ENCODE measurements at regions not wholly inside any gene's neighbourhood (a gene's known extent, or its start where the extent isn't known, plus 50 kb on each side); places are given as distances from the start of the nearest gene placed in this dataset.

GRCh38 chr15:79610021-79610420 is 177.9 kb downstream of the MINAR1 start:
- Histone ChIP-seq H3K36me3 (ENCODE audit: control insufficient read depth in 2 of 2, insufficient read depth in 1 of 2, low read length in 2 of 2) (no peaks in the 10 kb centered on the region), H3K4me1 (ENCODE audit: control insufficient read depth, insufficient read depth, low read length) (no peaks in the 10 kb centered on the region), H3K9me3 (ENCODE audit: control insufficient read depth, insufficient read depth, low read depth, low read length) (no peaks in the 10 kb centered on the region), H3K4me3 (ENCODE audit: low read depth, low read length) (no peak overlapping the region), H3K27ac (ENCODE audit: extremely low read depth, low read depth, low read length) (no peak overlapping the region)
- TF ChIP-seq, protein P1, sequence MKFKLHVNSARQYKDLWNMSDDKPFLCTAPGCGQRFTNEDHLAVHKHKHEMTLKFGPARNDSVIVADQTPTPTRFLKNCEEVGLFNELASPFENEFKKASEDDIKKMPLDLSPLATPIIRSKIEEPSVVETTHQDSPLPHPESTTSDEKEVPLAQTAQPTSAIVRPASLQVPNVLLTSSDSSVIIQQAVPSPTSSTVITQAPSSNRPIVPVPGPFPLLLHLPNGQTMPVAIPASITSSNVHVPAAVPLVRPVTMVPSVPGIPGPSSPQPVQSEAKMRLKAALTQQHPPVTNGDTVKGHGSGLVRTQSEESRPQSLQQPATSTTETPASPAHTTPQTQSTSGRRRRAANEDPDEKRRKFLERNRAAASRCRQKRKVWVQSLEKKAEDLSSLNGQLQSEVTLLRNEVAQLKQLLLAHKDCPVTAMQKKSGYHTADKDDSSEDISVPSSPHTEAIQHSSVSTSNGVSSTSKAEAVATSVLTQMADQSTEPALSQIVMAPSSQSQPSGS (tag by site-specific recombination; IDR thresholded peaks at IDR 0.05; ENCODE audit: low read depth) = no peak
- no peak for TF ChIP-seq ZNF785 (tag by site-specific recombination; IDR thresholded peaks at IDR 0.05)
- TF ChIP-seq ZNF423 (tag by site-specific recombination; IDR thresholded peaks at IDR 0.05) = no peak
- TF ChIP-seq ZNF157 (tag by site-specific recombination; IDR thresholded peaks at IDR 0.05) = peak; percentile 90
- no peak for TF ChIP-seq GLI4 (tag by site-specific recombination; IDR thresholded peaks at IDR 0.05)
- no peak for TF ChIP-seq ZBTB1 (tag by site-specific recombination; IDR thresholded peaks at IDR 0.05)
- ChIA-PET POLR2A (no interaction called here), CTCF (interaction anchor here (1.0 to 2.2 kb wide), 2 partner anchors 14 to 229 kb away, joined by 8 to 12 read pairs; no protein-coding TSS in a partner anchor)

GRCh38 chr15:79615754-79616153 is 183.6 kb downstream of the MINAR1 start:
- Histone ChIP-seq H3K36me3 (ENCODE audit: control insufficient read depth in 2 of 2, insufficient read depth in 1 of 2, low read length in 2 of 2) (no peaks in the 10 kb centered on the region), H3K4me3 (ENCODE audit: low read depth, low read length) (no peak overlapping the region), H3K9me3 (ENCODE audit: control insufficient read depth, insufficient read depth, low read depth, low read length) (no peaks in the 10 kb centered on the region), H3K27ac (ENCODE audit: extremely low read depth, low read depth, low read length) (no peak overlapping the region), H3K4me1 (ENCODE audit: control insufficient read depth, insufficient read depth, low read length) (no peaks in the 10 kb centered on the region)
- POLR2A ChIA-PET = no interaction called here
- TF ChIP-seq WT1 (tag by site-specific recombination; IDR thresholded peaks at IDR 0.05) (no peak), ZFP41 (tag by site-specific recombination; IDR thresholded peaks at IDR 0.05; ENCODE audit: borderline replicate concordance) (no peak), ZNF324 (tag by site-specific recombination; IDR thresholded peaks at IDR 0.05) (no peak), ZNF398 (tag by site-specific recombination; IDR thresholded peaks at IDR 0.05) (no peak), ZBTB17 (tag by site-specific recombination; IDR thresholded peaks at IDR 0.05) (no peak), ZNF404 (tag by site-specific recombination; IDR thresholded peaks at IDR 0.05) (no peak), ZNF621 (tag by site-specific recombination; IDR thresholded peaks at IDR 0.05) (no peak), ZNF658 (tag by site-specific recombination; IDR thresholded peaks at IDR 0.05) (no peak), ZNF24 (tag by site-specific recombination; IDR thresholded peaks at IDR 0.05) (no peak), ZNF701 (tag by site-specific recombination; IDR thresholded peaks at IDR 0.05) (no peak), ZNF48 (tag by site-specific recombination; IDR thresholded peaks at IDR 0.05) (no peak), ZNF214 (tag by site-specific recombination; IDR thresholded peaks at IDR 0.05; ENCODE audit: borderline replicate concordance) (no peak)
- TF ChIP-seq, protein P2, sequence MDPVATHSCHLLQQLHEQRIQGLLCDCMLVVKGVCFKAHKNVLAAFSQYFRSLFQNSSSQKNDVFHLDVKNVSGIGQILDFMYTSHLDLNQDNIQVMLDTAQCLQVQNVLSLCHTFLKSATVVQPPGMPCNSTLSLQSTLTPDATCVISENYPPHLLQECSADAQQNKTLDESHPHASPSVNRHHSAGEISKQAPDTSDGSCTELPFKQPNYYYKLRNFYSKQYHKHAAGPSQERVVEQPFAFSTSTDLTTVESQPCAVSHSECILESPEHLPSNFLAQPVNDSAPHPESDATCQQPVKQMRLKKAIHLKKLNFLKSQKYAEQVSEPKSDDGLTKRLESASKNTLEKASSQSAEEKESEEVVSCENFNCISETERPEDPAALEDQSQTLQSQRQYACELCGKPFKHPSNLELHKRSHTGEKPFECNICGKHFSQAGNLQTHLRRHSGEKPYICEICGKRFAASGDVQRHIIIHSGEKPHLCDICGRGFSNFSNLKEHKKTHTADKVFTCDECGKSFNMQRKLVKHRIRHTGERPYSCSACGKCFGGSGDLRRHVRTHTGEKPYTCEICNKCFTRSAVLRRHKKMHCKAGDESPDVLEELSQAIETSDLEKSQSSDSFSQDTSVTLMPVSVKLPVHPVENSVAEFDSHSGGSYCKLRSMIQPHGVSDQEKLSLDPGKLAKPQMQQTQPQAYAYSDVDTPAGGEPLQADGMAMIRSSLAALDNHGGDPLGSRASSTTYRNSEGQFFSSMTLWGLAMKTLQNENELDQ (tag by site-specific recombination; IDR thresholded peaks at IDR 0.05; ENCODE audit: low read depth) = no peak
- TF ChIP-seq, protein P3, sequence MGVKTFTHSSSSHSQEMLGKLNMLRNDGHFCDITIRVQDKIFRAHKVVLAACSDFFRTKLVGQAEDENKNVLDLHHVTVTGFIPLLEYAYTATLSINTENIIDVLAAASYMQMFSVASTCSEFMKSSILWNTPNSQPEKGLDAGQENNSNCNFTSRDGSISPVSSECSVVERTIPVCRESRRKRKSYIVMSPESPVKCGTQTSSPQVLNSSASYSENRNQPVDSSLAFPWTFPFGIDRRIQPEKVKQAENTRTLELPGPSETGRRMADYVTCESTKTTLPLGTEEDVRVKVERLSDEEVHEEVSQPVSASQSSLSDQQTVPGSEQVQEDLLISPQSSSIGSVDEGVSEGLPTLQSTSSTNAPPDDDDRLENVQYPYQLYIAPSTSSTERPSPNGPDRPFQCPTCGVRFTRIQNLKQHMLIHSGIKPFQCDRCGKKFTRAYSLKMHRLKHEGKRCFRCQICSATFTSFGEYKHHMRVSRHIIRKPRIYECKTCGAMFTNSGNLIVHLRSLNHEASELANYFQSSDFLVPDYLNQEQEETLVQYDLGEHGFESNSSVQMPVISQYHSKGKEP (tag by site-specific recombination; IDR thresholded peaks at IDR 0.05) = no peak
- CTCF ChIA-PET = interaction anchor here (0.6 to 2.6 kb wide), 3 partner anchors 19 to 276 kb away, joined by 3 to 12 read pairs (median 4); no protein-coding TSS in a partner anchor
